ENCODE measurements at regions not wholly inside any gene's neighbourhood (a gene's known extent, or its start where the extent isn't known, plus 50 kb on each side); places are given as distances from the start of the nearest gene placed in this dataset.
A peak's percentile ranks its signal among the peaks of the same experiment; 100 is the strongest.

- peaks cover 20% of the 10 kb centered on the region for H3K4me1 Mint-ChIP-seq
- H3K27ac Mint-ChIP-seq = no peak overlapping the region
- ATAC-seq = no peak; the same call in 1 of the 2 replicates
- H3K27me3 Mint-ChIP-seq (ENCODE audit: low read depth) = no peaks in the 10 kb centered on the region
- H3K4me3 Mint-ChIP-seq = no peak overlapping the region
- ChIA-PET POLR2A (no interaction called here), CTCF (no interaction called here)
- H3K9me3 Mint-ChIP-seq = no peaks in the 10 kb centered on the region
- TF ChIP-seq JUN (CRISPR knock-in tag; IDR thresholded peaks at IDR 0.05) (no peak), SMAD3 (CRISPR knock-in tag; IDR thresholded peaks at IDR 0.05; ENCODE audit: borderline replicate concordance) (no peak), NR2C2 (CRISPR knock-in tag; IDR thresholded peaks at IDR 0.05) (no peak), NR3C1 (CRISPR knock-in tag; conservative IDR thresholded peaks at IDR 0.05; ENCODE audit: low read depth) (no peak), ZNF512 (CRISPR knock-in tag; IDR thresholded peaks at IDR 0.05; ENCODE audit: borderline replicate concordance) (no peak), TEAD1 (CRISPR knock-in tag; IDR thresholded peaks at IDR 0.05) (no peak), MLX (CRISPR knock-in tag; IDR thresholded peaks at IDR 0.05) (no peak), NR1H2 (CRISPR knock-in tag; IDR thresholded peaks at IDR 0.05) (no peak)
- H3K36me3 Mint-ChIP-seq = no peaks in the 10 kb centered on the region
- no peak for DNase-seq (ENCODE audit: low spot score)
Measured at GRCh38 chr1:82565546-82565945, 764.8 kb downstream of the ADGRL2 start.

- Mint-ChIP-seq H3K4me3 (no peak overlapping the region), H3K27me3 (ENCODE audit: low read depth) (no peaks in the 10 kb centered on the region), H3K27ac (peak overlapping the region; percentile 18; the same call in 1 of the 2 replicates), H3K9me3 (no peaks in the 10 kb centered on the region), H3K36me3 (no peaks in the 10 kb centered on the region), H3K4me1 (peaks cover 20% of the 10 kb centered on the region)
- DNase-seq (ENCODE audit: low spot score) (no peak), ATAC-seq (peak; percentile 91)
- POLR2A ChIA-PET = no interaction called here
- CTCF ChIA-PET = no interaction called here
- TF ChIP-seq FOXJ3 (CRISPR knock-in tag; IDR thresholded peaks at IDR 0.05; ENCODE audit: borderline replicate concordance) (no peak), ZNF219 (CRISPR knock-in tag; IDR thresholded peaks at IDR 0.05; ENCODE audit: borderline replicate concordance) (no peak), JUN (CRISPR knock-in tag; IDR thresholded peaks at IDR 0.05) (no peak), RORB (CRISPR knock-in tag; IDR thresholded peaks at IDR 0.05) (no peak), NR3C1 (CRISPR knock-in tag; conservative IDR thresholded peaks at IDR 0.05; ENCODE audit: low read depth) (no peak), RELA (CRISPR knock-in tag; IDR thresholded peaks at IDR 0.05; ENCODE audit: borderline replicate concordance) (no peak), GABPB1 (CRISPR knock-in tag; IDR thresholded peaks at IDR 0.05) (no peak), MLX (CRISPR knock-in tag; IDR thresholded peaks at IDR 0.05) (no peak), MXD4 (CRISPR knock-in tag; IDR thresholded peaks at IDR 0.05; ENCODE audit: borderline replicate concordance) (no peak), KAT7 (CRISPR knock-in tag; IDR thresholded peaks at IDR 0.05; ENCODE audit: borderline replicate concordance) (no peak), ZNF671 (CRISPR knock-in tag; IDR thresholded peaks at IDR 0.05) (no peak), ATF1 (CRISPR knock-in tag; IDR thresholded peaks at IDR 0.05) (no peak), MYBL2 (CRISPR knock-in tag; IDR thresholded peaks at IDR 0.05) (no peak), HMGA2 (CRISPR knock-in tag; IDR thresholded peaks at IDR 0.05) (no peak), GRHL2 (CRISPR knock-in tag; IDR thresholded peaks at IDR 0.05; ENCODE audit: insufficient replicate concordance, severe bottlenecking) (no peak), ZNF263 (CRISPR knock-in tag; IDR thresholded peaks at IDR 0.05; ENCODE audit: low read depth) (no peak)
Measured at GRCh38 chr1:82565146-82565545, 764.4 kb downstream of the ADGRL2 start.

GRCh38 chr1:82564333-82564732 is 763.6 kb downstream of the ADGRL2 start:
- ChIA-PET POLR2A (no interaction called here), CTCF (no interaction called here)
- Mint-ChIP-seq H3K27ac (no peak overlapping the region), H3K9me3 (no peaks in the 10 kb centered on the region), H3K4me1 (peaks cover 20% of the 10 kb centered on the region), H3K36me3 (no peaks in the 10 kb centered on the region), H3K27me3 (ENCODE audit: low read depth) (no peaks in the 10 kb centered on the region), H3K4me3 (no peak overlapping the region)
- ATAC-seq (no peak), DNase-seq (ENCODE audit: low spot score) (no peak)
- no peak for TF ChIP-seq NFYB (CRISPR knock-in tag; conservative IDR thresholded peaks at IDR 0.05; ENCODE audit: low read depth)
- TF ChIP-seq NFE2L1 (CRISPR knock-in tag; IDR thresholded peaks at IDR 0.05) = no peak
- no peak for TF ChIP-seq ZBTB43 (CRISPR knock-in tag; IDR thresholded peaks at IDR 0.05)
- TF ChIP-seq ATF2 (CRISPR knock-in tag; IDR thresholded peaks at IDR 0.05; ENCODE audit: borderline replicate concordance, low read depth) = no peak
- TF ChIP-seq TEAD4 (CRISPR knock-in tag; IDR thresholded peaks at IDR 0.05) = no peak
- TF ChIP-seq IRF1 (CRISPR knock-in tag; IDR thresholded peaks at IDR 0.05) = no peak
- no peak for TF ChIP-seq ESRRA (CRISPR knock-in tag; IDR thresholded peaks at IDR 0.05; ENCODE audit: borderline replicate concordance)
- no peak for TF ChIP-seq FOXK1 (CRISPR knock-in tag; IDR thresholded peaks at IDR 0.05)
- no peak for TF ChIP-seq RELA (CRISPR knock-in tag; IDR thresholded peaks at IDR 0.05; ENCODE audit: borderline replicate concordance)
- no peak for TF ChIP-seq ETV6 (CRISPR knock-in tag; IDR thresholded peaks at IDR 0.05)
